ENCODE measurements at regions not wholly inside any gene's neighbourhood (a gene's known extent, or its start where the extent isn't known, plus 50 kb on each side); places are given as distances from the start of the nearest gene placed in this dataset.

DNA sequence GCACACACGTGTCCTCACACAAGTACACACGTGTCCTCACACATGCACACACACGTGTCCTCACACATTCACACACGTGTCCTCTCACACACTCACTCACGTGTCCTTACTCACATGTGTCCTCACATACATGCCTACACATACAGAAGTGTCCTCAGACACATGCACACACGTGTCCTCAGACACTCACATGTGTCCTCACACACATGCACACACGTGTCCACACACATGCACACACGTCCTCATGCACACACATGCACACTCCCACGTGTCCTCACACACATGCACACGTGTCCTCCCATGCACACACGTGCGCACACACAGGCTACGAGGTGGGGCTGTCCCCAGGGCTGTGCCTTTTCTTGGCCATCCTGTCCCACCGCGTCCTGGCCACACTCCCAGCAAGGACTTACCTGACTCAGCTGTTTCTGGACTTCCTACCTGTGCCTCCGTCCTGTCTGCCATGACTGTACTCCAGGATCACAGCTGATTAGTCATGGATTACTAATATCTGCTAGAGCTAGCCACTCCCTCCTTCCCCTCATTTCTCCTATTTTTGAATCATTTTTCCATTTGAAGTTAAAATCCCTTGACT, 990.2 kb downstream of the BRD1 start:
- no peak overlapping the region for H3K27ac ChIP-seq
- no peak overlapping the region for H3K4me3 ChIP-seq
- peaks cover 0 to 3% (median 2%) of the 10 kb centered on the region in 4 donors for H3K9me3 ChIP-seq
- 78 to 87% methylated on average over 16 of the region's 16 CpGs for WGBS, 2 donors
- TF ChIP-seq EP300 (IDR thresholded peaks at IDR 0.05) = no peak
- no peak for TF ChIP-seq CTCF (IDR thresholded peaks at IDR 0.05)
- TF ChIP-seq POLR2A (IDR thresholded peaks at IDR 0.05) = no peak
- no peak for TF ChIP-seq POLR2AphosphoS5 (IDR thresholded peaks at IDR 0.05)
- intact Hi-C loops (cut with DNase I) = no loop called here
- H3K27me3 ChIP-seq = peaks cover 0 to 16% (median 0%) of the 10 kb centered on the region in 3 donors
- no peaks in the 10 kb centered on the region for H3K4me1 ChIP-seq
- no peak for DNase-seq
- H3K36me3 ChIP-seq = no peaks in the 10 kb centered on the region

GRCh38 chr22:48836673-48837340, 990.9 kb downstream of the BRD1 start:
- no peak for DNase-seq
- intact Hi-C loops (cut with DNase I) = no loop called here
- Histone ChIP-seq H3K27me3 (peaks cover 0 to 15% (median 0%) of the 10 kb centered on the region in 3 donors), H3K9me3 (peaks cover 0 to 4% (median 3%) of the 10 kb centered on the region in 4 donors), H3K27ac (no peak overlapping the region), H3K4me1 (no peaks in the 10 kb centered on the region), H3K4me3 (no peak overlapping the region), H3K36me3 (no peaks in the 10 kb centered on the region)
- TF ChIP-seq EP300 (IDR thresholded peaks at IDR 0.05) (no peak), POLR2AphosphoS5 (IDR thresholded peaks at IDR 0.05) (no peak), POLR2A (IDR thresholded peaks at IDR 0.05) (no peak), CTCF (IDR thresholded peaks at IDR 0.05) (no peak)
- 79 to 86% methylated on average over 19 of the region's 19 CpGs for WGBS, 2 donors

- H3K27ac ChIP-seq = no peak overlapping the region
- H3K9me3 ChIP-seq = peaks cover 3 to 4% (median 3%) of the 10 kb centered on the region in 4 donors
- WGBS, 2 donors = 84 to 88% methylated on average over 33 of the region's 33 CpGs
- peaks cover 0 to 15% (median 0%) of the 10 kb centered on the region in 3 donors for H3K27me3 ChIP-seq
- no peaks in the 10 kb centered on the region for H3K36me3 ChIP-seq
- intact Hi-C loops (cut with DNase I) = no loop called here
- no peak for DNase-seq
- H3K4me1 ChIP-seq = no peaks in the 10 kb centered on the region
- H3K4me3 ChIP-seq = no peak overlapping the region
- TF ChIP-seq EP300 (IDR thresholded peaks at IDR 0.05) (no peak), POLR2AphosphoS5 (IDR thresholded peaks at IDR 0.05) (no peak), CTCF (IDR thresholded peaks at IDR 0.05) (no peak), POLR2A (IDR thresholded peaks at IDR 0.05) (no peak)
These were observed 991.6 kb downstream of the BRD1 start for GRCh38 chr22:48835857-48836672.

- H3K36me3 ChIP-seq = no peaks in the 10 kb centered on the region
- TF ChIP-seq EP300 (IDR thresholded peaks at IDR 0.05) (no peak), CTCF (IDR thresholded peaks at IDR 0.05) (no peak), POLR2A (IDR thresholded peaks at IDR 0.05) (no peak), POLR2AphosphoS5 (IDR thresholded peaks at IDR 0.05) (no peak)
- no peak for DNase-seq
- peaks cover 0 to 15% (median 0%) of the 10 kb centered on the region in 3 donors for H3K27me3 ChIP-seq
- no peak overlapping the region for H3K27ac ChIP-seq
- H3K4me3 ChIP-seq = no peak overlapping the region
- H3K9me3 ChIP-seq = peaks cover 3 to 4% (median 3%) of the 10 kb centered on the region in 4 donors
- intact Hi-C loops (cut with DNase I) = no loop called here
- WGBS, 2 donors = 84 to 88% methylated on average over 11 of the region's 11 CpGs
- no peaks in the 10 kb centered on the region for H3K4me1 ChIP-seq
These were observed 992.3 kb downstream of the BRD1 start for GRCh38 chr22:48835364-48835763.
